Caki2 (cell line): ENCODE measurements at regions not wholly inside any gene's neighbourhood (a gene's known extent, or its start where the extent isn't known, plus 50 kb on each side); places are given as distances from the start of the nearest gene placed in this dataset.
"Not testable (repeated sequence)": the region's sequence is repeated elsewhere in the genome, so short reads cannot be mapped to it uniquely, and the experiment has no call there.

Experiments used
- DNase-seq: peaks from one replicate; pipeline ENCODE4 v3.0.0-alpha.2; 2015; ENCODE audit warnings: low read depth
- in situ Hi-C: cut with HindIII; loops from 2 replicates; pipeline ENCODE4 v1.10.0; 2016; ENCODE audit warnings: low sequenced_read_pairs, low pct_unique_long_range_greater_than_20kb, mixed read lengths

DNA sequence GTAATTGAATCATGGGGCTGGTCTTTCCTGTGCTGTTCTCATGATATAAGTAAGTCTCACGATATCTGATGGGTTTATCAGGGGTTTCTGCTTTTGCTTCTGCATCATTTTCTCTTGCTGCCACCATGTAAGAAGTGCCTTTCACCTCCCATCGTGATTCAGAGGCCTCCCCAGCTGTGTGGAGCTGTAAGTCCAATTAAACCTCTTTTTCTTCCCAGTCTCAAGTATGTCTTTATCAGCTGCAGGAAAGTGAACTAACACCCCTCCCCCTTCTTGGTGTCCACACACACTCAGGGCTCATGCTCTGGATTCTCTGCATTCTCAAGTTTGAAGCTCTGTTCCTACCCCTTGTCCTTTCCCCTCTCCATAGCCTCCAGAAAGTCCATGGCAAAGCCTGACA lies 107.1 kb downstream of the THBS2 start:
- no peak for DNase-seq
- in situ Hi-C loops = no loop called here

DNA sequence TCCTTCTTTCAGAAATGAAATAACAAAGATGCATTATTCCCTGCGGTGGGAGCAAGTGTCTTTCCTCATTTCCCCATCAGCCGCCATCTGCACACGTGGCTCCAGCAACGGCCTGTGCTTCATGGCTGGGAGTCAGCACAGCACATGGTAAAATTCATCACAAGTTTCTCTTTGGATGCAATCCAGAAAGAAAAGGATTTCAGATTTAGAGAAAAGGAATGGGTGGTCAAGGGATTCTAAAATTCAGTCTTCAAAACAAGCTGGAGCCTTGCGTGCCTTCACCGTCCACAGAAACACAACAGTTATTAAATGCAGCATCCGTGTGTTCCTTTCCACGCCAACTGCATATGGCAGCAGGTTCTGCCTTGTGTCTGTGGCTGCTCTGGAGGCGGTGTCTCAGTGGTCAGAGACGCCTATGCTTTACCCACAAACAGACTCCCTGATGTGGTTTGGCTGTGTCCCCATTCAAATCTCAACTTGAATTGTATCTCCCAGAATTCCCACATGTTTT lies 107.6 kb downstream of the THBS2 start:
- DNase-seq = no peak
- in situ Hi-C loops = no loop called here

DNA sequence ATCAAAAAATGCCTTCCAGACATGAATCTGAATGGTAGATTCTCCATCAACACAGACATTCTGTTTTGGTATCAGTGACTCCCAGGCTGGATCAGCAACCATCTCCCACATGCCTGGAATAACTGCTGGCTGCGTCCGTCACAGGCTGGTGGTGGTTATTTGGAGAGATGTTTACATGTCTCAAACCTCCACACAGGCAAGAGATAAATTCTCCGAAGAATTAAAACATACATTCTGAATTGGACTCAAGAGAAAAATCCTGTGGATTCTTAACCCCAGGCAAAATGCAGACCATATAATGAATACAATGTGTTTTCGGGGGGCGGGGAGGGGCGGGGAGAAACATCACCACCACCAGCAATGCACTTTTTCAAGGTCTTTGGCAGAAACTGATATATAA lies 108.2 kb downstream of the THBS2 start:
- no peak for DNase-seq
- in situ Hi-C loops = no loop called here

DNA sequence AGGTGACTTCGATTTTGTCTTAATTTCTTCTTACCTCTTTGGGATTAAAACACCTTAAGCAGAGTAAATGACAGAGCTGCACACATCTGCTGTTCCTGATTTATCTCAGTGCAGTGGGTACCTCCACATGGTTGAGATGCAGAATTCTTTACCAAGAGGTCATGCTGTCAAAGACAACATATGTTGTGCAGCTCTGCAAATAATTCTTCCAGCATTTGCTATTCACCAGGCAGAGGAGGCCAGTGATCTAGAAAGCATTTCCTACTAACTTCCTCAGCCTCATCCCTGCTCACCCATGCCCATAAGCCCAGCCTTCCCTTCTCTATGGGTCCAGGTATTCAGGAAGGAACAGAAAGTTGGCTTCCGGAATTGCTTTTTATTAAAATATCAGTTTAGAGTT lies 109.3 kb downstream of the THBS2 start:
- no peak for DNase-seq
- in situ Hi-C loops = no loop called here

DNA sequence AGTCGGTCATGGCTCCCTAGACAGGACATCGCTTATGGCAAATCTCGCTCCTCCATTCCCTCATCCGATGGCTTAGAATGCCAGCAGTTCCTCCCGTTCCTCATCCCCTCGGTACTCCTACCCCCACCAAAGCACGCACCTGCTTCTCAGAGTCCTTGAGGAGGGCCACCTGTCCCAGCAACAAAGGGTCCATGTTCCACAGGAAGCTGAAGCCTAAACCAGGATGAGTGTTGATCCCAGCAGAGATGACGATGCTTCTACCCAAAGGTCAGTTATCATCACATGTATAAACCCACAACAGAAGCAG lies 111.2 kb downstream of the THBS2 start:
- no peak for DNase-seq
- in situ Hi-C loops = no loop called here

DNA sequence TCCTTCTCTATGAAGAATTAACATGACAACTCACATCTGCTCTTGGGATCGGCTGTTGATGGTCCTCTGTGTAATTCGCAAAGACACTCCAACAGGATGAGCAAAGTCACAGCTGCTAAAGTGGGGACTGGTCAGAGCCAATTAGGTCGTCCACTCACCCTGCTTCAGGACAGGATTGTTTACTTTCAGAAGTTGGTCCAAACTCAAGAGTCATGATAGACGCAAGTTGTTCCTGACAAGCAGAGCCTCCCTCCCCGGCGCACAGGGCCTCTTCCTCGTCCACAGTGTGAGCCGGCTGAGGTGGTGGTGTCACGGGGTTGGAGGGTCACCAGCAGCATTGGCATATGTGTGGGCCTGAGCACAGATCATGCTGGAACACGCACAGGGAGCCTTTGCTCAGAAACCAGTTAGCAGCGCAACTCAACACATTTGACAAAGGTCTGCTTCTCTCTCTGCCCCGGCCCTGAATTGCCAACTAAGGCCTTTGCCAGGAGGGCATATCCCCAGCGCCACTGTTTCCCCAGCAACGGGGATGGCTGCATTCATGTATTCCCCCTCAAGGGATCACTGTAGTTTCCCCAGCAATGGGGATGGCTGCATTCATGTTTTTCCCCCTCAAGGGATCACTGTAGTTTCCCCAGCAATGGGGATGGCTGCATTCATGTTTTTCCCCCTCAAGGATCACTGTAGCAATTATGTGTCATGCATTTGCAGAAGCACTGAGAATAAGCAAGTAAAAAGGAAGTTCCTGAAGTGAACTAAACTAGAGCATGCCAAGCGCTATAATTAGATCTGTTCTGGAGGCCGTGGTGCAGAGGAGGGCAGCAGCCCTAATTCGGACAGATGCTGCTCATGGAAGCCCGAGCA lies 111.7 kb downstream of the THBS2 start:
- in situ Hi-C loops = no loop called here
- no peak for DNase-seq

DNA sequence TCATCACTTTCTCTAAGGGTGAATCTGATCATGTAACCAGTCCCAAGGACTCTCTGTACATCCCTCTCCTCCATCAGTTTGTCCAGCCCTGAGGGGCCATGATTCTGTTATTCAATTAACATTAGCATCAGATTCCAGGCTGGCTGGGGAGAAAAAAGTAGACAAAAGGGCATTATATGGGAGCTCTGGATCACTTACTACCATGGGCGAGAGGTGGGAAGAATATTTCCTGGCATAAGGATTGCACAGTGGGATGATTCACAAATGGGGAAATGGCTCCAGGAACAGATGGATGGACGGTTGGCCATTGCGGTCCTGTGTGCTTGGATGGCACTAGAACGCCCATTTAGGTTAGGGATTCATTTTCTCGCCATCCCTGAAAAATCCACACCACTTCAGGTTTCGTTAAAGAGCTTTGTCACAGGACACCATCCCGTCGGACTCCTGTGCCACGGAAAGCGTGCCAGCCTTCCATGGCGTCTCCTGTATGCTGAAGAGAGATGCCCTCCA lies 112.6 kb downstream of the THBS2 start:
- no peak for DNase-seq
- in situ Hi-C loops = no loop called here

- DNase-seq = no peak
- in situ Hi-C loops = no loop called here
These were observed 114.3 kb downstream of the THBS2 start for GRCh38 chr6:169139179-169139971.

GRCh38 chr6:169132352-169132940 lies 121.2 kb downstream of the THBS2 start:
- no peak for DNase-seq
- in situ Hi-C loops = no loop called here

DNA sequence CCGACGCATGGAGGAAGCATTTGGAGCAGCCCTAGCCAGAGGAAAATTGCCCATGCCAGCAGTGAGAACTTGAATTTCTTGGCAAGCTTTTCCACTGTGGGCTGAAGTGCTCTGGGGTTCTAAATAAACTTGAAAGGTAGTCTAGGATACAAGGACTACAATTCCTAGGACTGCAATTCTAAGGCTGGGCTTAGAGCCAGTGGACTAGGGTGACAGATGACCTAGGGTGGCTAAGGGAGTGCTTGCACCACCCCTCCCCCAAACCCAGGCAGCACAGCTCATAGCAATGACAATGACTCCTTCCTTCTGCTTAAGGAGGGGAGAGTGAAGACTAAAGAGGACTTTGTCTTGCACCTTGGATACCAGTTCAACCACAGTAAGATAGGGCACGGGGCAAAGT lies 122.3 kb downstream of the THBS2 start:
- in situ Hi-C loops = no loop called here
- DNase-seq = no peak

DNA sequence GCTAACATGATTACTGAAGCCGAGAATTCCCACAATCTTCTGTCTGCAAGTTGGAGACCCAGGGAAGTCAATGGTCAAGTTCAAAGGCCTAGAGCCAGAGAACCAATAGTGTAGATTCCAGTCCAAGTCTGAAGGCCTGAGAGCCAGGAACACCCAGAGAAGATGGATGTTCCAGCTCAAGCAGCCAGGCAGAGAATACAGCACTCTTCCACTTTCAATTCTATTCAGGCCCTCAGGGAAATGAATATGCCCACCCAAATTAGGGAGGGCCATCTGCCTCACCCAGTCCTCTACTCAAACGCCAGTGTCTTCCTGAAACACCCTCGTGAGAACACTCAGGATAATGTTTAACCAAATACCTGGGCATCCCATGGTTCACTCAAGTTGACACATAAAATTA lies 123.5 kb downstream of the THBS2 start:
- in situ Hi-C loops = no loop called here

DNA sequence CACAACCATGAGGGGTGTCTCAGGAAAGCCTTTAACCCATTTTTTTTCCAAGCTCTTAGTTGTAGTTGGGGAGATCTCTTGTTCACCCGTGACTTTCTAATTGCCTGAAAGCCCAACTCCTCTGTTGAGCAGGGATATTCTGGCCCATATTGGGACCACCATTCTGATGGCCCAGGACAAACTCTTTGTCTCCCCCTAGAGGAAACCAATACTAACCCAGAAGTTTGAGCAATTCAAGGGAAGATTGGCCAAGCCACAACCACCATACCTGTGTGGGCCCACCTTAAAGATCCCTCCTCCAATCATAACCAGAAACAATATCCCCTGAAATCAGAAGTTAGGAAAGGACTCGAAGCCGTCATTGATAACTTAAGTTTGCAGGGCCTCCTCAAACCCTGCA lies 132.6 kb downstream of the THBS2 start:
- in situ Hi-C loops = no loop called here
- no peak for DNase-seq

More for the DNA sequence above, 123.5 kb downstream of the THBS2 start:
- no peak for DNase-seq

GRCh38 chr6:169119669-169120068 lies 134.0 kb downstream of the THBS2 start:
- in situ Hi-C loops = no loop called here
- DNase-seq = no peak

DNA sequence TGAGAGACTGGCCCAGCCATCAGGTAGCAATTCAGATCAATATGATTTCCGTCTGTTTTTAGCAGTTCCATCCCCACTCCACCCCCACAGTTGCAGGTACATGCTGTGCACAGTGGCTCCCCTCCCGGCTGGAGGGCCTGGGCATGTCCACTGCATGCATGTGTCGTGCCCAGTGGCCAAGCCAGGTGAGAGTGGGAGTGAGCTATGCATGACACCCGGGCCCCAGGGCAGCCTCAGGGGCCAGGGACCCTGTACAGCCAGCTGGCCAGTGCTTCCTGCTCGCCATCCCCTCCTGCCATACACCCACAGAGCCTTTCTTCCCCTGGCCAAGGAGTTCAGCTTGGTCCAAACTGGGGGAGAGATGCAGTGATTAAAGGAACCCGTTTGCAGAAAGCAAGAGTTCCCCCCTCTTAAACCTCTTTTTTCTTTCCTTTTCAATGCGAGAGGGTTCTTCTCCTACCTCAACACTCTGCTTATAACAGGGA lies 135.3 kb downstream of the THBS2 start:
- no peak for DNase-seq

GRCh38 chr6:169117663-169118062 lies 136.0 kb downstream of the THBS2 start:
- DNase-seq = no peak
- in situ Hi-C loops = no loop called here

More for the DNA sequence above, 135.3 kb downstream of the THBS2 start:
- in situ Hi-C loops = no loop called here

DNA sequence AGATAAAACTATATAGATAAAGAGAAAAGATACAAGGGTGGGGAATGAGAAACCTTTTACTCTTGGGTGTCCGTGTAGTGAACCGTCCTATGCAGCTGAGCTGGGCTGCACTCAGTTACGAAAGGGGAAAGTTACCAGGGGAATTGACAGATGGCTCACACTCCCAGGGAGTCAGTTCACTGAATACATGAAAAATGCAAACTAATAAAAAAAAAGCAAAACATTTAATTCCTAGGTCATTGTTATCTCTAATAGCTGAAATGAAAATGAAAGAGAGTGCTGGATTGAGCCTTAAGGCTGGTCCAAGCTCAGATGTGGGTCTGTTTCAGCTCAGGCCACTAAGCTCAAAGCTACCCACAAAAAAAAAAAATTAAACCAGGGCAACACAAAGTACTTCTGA lies 138.0 kb downstream of the THBS2 start:
- no peak for DNase-seq
- in situ Hi-C loops = no loop called here

DNA sequence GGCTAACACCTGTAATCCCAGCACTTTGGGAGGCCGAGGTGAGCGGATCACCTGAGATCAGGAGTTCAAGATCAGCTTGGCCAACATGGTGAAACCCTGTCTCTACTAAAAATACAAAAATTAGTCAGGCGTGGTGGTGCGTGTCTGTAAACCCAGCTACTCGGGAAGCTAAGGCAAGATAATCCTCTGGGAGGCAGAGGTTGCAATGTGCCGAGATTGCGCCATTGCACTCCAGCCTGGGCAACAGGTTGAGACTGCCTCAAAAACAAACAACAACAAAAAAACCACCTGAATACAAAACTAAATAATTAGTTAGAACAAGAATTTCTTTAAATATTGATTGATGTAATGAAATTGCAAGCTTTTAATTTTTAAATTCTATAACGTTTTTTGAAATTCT lies 139.0 kb downstream of the THBS2 start:
- in situ Hi-C loops, DNase-seq: not testable (repeated sequence)

GRCh38 chr6:169112483-169113320 lies 140.9 kb downstream of the THBS2 start:
- no peak for DNase-seq
- in situ Hi-C loops = no loop called here
